ENCODE measurements at regions not wholly inside any gene's neighbourhood (a gene's known extent, or its start where the extent isn't known, plus 50 kb on each side); places are given as distances from the start of the nearest gene placed in this dataset.

DNA sequence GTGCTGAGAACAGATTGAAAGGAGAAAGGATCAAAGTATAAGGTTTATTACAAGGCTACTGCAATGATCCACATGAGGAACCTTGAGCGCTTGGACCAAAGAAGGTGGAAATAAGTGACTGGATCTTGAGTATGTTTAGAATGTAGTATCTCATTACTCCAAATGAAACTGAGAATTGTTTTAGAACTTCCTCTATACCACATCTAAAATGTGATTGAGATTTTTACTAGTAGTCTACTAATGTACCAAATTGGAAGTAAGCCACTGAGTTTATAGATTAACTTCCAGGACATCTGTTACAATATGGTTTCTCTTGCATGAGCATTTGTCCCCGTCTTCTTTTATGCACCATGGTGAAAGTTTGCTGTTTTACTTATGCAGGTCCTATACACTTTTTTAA, 300.5 kb downstream of the SUCLG1 start:
- no peaks in the 10 kb centered on the region for H3K27me3 ChIP-seq (ENCODE audit: insufficient read depth, poor library complexity, severe bottlenecking)

DNA sequence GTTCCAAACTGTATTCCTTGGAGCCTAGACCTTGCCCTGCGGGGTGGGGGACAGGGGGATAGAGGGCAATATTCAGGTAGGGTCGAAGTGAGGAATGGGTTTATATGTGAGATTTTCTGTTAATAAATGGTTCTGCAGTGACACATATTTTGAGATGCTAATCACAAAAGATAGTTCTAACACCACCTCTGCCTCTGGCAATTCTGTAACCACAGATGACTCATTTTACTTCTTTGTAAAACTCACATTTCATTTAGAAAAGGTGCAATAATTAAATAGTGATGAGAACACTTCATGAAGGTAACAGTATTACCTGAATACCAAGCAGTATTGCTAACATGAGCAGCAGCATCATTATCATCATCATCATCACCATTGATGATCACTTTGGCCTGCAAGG, 306.6 kb downstream of the SUCLG1 start:
- Histone ChIP-seq H3K27me3 (ENCODE audit: insufficient read depth, poor library complexity, severe bottlenecking) (no peaks in the 10 kb centered on the region), H3K9me3 (ENCODE audit: severe bottlenecking) (no peaks in the 10 kb centered on the region), H3K36me3 (ENCODE audit: low read depth) (no peaks in the 10 kb centered on the region), H3K4me3 (ENCODE audit: severe bottlenecking) (no peak overlapping the region), H3K27ac (ENCODE audit: poor library complexity, severe bottlenecking) (no peak overlapping the region), H3K4me1 (ENCODE audit: insufficient read depth, poor library complexity, severe bottlenecking) (no peaks in the 10 kb centered on the region)
- TF ChIP-seq, protein P1, sequence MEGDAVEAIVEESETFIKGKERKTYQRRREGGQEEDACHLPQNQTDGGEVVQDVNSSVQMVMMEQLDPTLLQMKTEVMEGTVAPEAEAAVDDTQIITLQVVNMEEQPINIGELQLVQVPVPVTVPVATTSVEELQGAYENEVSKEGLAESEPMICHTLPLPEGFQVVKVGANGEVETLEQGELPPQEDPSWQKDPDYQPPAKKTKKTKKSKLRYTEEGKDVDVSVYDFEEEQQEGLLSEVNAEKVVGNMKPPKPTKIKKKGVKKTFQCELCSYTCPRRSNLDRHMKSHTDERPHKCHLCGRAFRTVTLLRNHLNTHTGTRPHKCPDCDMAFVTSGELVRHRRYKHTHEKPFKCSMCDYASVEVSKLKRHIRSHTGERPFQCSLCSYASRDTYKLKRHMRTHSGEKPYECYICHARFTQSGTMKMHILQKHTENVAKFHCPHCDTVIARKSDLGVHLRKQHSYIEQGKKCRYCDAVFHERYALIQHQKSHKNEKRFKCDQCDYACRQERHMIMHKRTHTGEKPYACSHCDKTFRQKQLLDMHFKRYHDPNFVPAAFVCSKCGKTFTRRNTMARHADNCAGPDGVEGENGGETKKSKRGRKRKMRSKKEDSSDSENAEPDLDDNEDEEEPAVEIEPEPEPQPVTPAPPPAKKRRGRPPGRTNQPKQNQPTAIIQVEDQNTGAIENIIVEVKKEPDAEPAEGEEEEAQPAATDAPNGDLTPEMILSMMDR (IDR thresholded peaks at IDR 0.05; ENCODE audit: poor library complexity, severe bottlenecking), result no peak
- DNase-seq (ENCODE audit: low spot score), result no peak
- ATAC-seq (ENCODE audit: low read depth), result no peak

More for the DNA sequence above, 300.5 kb downstream of the SUCLG1 start:
- Histone ChIP-seq H3K4me3 (ENCODE audit: severe bottlenecking) (no peak overlapping the region), H3K27ac (ENCODE audit: poor library complexity, severe bottlenecking) (no peak overlapping the region), H3K9me3 (ENCODE audit: severe bottlenecking) (no peaks in the 10 kb centered on the region), H3K36me3 (ENCODE audit: low read depth) (no peaks in the 10 kb centered on the region), H3K4me1 (ENCODE audit: insufficient read depth, poor library complexity, severe bottlenecking) (no peaks in the 10 kb centered on the region)
- TF ChIP-seq, protein P1 (IDR thresholded peaks at IDR 0.05; ENCODE audit: poor library complexity, severe bottlenecking), result no peak
- no peak for ATAC-seq (ENCODE audit: low read depth)
- no peak for DNase-seq (ENCODE audit: low spot score)

DNA sequence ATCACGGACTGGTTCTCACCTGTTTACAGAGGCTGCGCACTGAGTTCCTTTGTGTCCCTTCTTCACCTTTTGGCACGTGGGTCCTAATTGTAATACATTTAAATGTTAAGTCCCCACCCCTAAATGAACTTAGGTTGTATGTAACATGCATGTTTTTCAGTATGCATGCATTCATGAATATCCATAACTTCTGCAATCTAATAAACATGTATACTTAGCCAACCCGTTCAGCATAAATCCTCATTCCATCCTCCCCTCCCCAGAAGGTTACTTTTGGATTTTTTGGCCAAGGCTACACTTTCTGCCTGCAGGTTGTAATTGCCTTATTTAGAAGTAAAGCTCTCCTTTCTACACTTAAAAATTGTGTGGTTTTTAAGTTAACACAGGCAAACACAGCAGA, 314.7 kb downstream of the SUCLG1 start:
- TF ChIP-seq, protein P1 (IDR thresholded peaks at IDR 0.05; ENCODE audit: poor library complexity, severe bottlenecking), result no peak
- no peak for ATAC-seq (ENCODE audit: low read depth)

DNA sequence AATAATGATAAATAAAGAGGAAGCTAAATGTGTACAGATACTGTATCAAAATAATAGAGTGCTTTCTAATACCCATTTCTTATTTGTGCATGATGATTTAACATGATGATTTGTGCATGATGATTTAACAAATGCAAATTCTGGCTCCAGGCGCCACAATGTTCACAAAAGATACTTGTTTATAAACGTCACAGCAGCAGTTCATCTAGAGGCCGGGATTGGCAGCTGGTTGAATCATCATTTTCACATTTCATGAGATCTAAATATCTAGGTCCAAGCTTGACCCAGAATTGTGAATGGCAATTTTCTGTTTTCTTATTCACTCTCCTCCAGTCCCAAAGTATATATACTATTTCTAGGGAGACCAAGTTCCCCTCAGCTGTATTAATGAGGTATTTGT, 322.0 kb downstream of the SUCLG1 start:
- Histone ChIP-seq H3K9me3 (ENCODE audit: severe bottlenecking) (no peaks in the 10 kb centered on the region), H3K27me3 (ENCODE audit: insufficient read depth, poor library complexity, severe bottlenecking) (no peaks in the 10 kb centered on the region), H3K4me3 (ENCODE audit: severe bottlenecking) (no peak overlapping the region), H3K36me3 (ENCODE audit: low read depth) (no peaks in the 10 kb centered on the region), H3K4me1 (ENCODE audit: insufficient read depth, poor library complexity, severe bottlenecking) (no peaks in the 10 kb centered on the region), H3K27ac (ENCODE audit: poor library complexity, severe bottlenecking) (no peak overlapping the region)
- DNase-seq (ENCODE audit: low spot score) (no peak), ATAC-seq (ENCODE audit: low read depth) (no peak)
- TF ChIP-seq, protein P1 (IDR thresholded peaks at IDR 0.05; ENCODE audit: poor library complexity, severe bottlenecking), result no peak

More for the DNA sequence above, 314.7 kb downstream of the SUCLG1 start:
- Histone ChIP-seq H3K4me1 (ENCODE audit: insufficient read depth, poor library complexity, severe bottlenecking) (no peaks in the 10 kb centered on the region), H3K4me3 (ENCODE audit: severe bottlenecking) (no peak overlapping the region), H3K27ac (ENCODE audit: poor library complexity, severe bottlenecking) (no peak overlapping the region), H3K27me3 (ENCODE audit: insufficient read depth, poor library complexity, severe bottlenecking) (no peaks in the 10 kb centered on the region), H3K9me3 (ENCODE audit: severe bottlenecking) (no peaks in the 10 kb centered on the region), H3K36me3 (ENCODE audit: low read depth) (no peaks in the 10 kb centered on the region)
- DNase-seq (ENCODE audit: low spot score), result no peak

DNA sequence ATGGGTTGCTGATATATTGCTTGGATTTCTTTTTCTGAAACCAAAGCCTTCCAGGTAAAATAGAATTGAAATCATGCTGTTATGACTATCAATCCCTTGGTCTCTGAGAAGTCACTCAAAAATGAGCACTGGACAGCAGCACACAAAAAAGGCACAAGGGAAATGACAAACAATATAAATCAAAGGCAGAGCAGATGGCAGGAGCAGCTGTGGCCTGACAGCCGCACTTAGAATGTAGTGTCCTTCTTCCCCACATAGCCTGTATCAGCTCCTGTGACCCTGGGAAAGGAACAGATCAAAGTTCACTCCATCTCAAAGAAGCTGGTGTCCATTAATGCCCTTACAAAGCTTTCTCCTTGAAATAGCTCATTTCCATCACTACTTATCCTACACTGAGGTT, 326.7 kb downstream of the SUCLG1 start:
- Histone ChIP-seq H3K27me3 (ENCODE audit: insufficient read depth, poor library complexity, severe bottlenecking) (no peaks in the 10 kb centered on the region), H3K4me1 (ENCODE audit: insufficient read depth, poor library complexity, severe bottlenecking) (no peaks in the 10 kb centered on the region), H3K36me3 (ENCODE audit: low read depth) (no peaks in the 10 kb centered on the region), H3K9me3 (ENCODE audit: severe bottlenecking) (no peaks in the 10 kb centered on the region), H3K27ac (ENCODE audit: poor library complexity, severe bottlenecking) (no peak overlapping the region), H3K4me3 (ENCODE audit: severe bottlenecking) (no peak overlapping the region)
- TF ChIP-seq, protein P1 (IDR thresholded peaks at IDR 0.05; ENCODE audit: poor library complexity, severe bottlenecking), result no peak
- DNase-seq (ENCODE audit: low spot score), result no peak
- no peak for ATAC-seq (ENCODE audit: low read depth)

Measured in RWPE2 (cell line).